BLaER1 (cell line): ENCODE measurements at regions not wholly inside any gene's neighbourhood (a gene's known extent, or its start where the extent isn't known, plus 50 kb on each side); places are given as distances from the start of the nearest gene placed in this dataset.

ENCODE experiments used
- H3K27ac ChIP-seq: shearing (Covaris generic); formaldehyde crosslinking; 2 replicates; pipeline ENCODE4 v1.8.1; 2022
- H3K27me3 ChIP-seq: shearing (Covaris generic); formaldehyde crosslinking; 2 replicates; pipeline ENCODE4 v1.8.1; 2022
- H3K36me3 ChIP-seq: shearing (Covaris generic); formaldehyde crosslinking; 2 replicates; pipeline ENCODE4 v1.8.1; 2022
- H3K4me1 ChIP-seq: shearing (Covaris generic); formaldehyde crosslinking; 2 replicates; pipeline ENCODE4 v1.8.1; 2022
- H3K4me2 ChIP-seq: shearing (Covaris generic); formaldehyde crosslinking; 2 replicates; pipeline ENCODE4 v1.8.1; 2022
- H3K4me3 ChIP-seq: shearing (Covaris generic); formaldehyde crosslinking; 2 replicates; pipeline ENCODE4 v1.8.1; 2022
- H3K9ac ChIP-seq: shearing (Covaris generic); formaldehyde crosslinking; 2 replicates; pipeline ENCODE4 v1.8.1; 2022
- H3K9me3 ChIP-seq: shearing (Covaris generic); formaldehyde crosslinking; 2 replicates; pipeline ENCODE4 v1.8.1; 2022
- H4K20me1 ChIP-seq: shearing (Covaris generic); formaldehyde crosslinking; 2 replicates; pipeline ENCODE4 v1.8.1; 2022
- Cebpa-rat ChIP-seq: shearing (Covaris generic); IDR thresholded peaks from 2 replicates; pipeline ENCODE4 v1.8.1; 2022

DNA sequence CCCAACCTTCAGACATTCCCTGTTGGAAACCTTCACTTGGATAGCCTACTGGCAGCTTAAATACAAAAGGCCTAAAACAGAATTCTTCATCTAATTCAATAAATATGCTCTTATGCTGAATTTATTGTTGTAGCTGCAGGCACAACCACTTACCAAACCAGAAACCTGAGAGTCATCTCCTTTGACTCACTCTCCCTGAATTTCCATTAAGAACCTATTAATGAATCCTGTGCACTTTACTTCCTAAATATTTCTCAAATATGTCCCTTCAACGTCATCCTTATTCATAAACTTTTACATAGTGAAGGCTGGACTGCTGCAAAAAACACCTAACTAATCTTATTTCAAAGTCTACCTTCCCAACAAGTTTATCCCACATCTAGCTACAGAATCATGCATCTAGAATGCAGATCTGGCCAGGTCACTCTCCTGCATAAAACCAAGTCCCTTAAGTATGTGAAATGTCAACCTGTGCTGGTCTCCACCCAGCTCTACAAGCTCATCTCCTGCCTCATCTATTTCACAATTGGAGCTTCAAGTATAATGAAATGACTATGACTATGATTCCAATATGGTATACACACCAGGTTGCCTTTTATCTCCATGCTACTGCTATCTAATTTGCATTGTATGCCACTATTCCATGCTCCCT, 354.2 kb downstream of the ZEB2 start:
- Histone ChIP-seq H3K9ac (no peak overlapping the region), H3K4me2 (no peak overlapping the region), H3K27ac (no peak overlapping the region), H3K4me1 (no peaks in the 10 kb centered on the region), H3K9me3 (no peaks in the 10 kb centered on the region), H3K27me3 (no peaks in the 10 kb centered on the region), H3K36me3 (no peaks in the 10 kb centered on the region), H3K4me3 (no peak overlapping the region), H4K20me1 (no peaks in the 10 kb centered on the region)
- TF ChIP-seq Cebpa-rat: no peak

DNA sequence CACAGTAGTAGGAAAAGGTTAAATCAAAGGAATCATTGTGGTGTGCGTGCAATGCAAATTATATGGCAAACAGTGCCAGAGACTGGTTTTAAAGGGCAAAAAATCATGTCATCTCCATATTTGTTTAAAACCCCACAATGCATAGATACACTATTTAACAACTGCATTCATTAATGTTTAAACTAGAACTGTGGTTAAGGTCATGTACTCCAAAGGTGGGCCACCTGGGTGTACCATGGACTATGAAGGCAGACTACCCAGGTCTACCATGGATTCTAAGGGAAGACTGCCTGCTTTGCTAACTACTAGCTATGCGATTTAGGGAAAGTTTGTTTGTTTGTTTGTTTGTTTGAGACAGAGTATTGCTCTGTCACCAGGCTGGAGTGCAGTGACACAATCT, 356.3 kb downstream of the ZEB2 start:
- Histone ChIP-seq H3K9me3 (no peaks in the 10 kb centered on the region), H3K4me3 (no peak overlapping the region), H3K27ac (no peak overlapping the region), H4K20me1 (no peaks in the 10 kb centered on the region), H3K27me3 (no peaks in the 10 kb centered on the region), H3K4me2 (no peak overlapping the region), H3K4me1 (no peaks in the 10 kb centered on the region), H3K9ac (no peak overlapping the region), H3K36me3 (no peaks in the 10 kb centered on the region)
- TF ChIP-seq Cebpa-rat: no peak

DNA sequence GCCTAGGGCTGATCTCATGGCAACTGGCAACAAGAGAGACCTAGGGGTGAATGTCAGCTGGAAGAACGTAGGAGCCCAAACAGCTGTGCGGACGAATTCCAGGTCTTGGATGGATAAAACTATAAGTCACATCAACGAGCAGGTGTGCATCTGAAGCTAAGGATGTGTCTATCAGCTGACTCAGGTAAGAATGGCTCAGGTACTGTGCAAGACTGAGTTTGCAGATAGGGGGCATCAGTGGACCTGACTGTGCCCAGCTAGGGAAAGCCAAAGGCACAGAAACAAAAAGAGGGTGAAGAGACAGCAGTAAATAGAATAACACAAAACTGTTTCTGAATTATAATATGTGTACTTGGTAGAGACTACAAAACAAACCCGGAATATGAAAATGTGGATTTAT, 357.3 kb downstream of the ZEB2 start:
- Histone ChIP-seq H3K9me3 (no peaks in the 10 kb centered on the region), H3K36me3 (no peaks in the 10 kb centered on the region), H3K27ac (no peak overlapping the region)

DNA sequence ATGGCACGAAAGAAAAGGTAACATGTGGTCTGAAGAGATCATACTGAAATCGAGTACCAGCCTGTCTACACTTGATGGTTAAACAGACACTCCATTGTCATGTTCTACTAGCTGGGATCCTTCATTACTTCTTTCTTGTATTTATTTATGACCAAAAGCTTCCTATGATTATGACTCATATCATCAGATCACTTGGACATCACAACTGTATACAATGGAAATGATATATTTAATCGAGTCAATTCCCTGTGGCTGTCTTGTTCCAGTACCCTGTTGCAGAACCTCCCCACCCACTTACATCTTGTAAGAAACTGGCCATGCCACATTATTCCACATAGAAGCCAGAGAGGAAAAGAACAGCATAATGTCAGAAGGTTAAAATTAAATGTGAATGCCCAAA, 358.9 kb downstream of the ZEB2 start:
- Histone ChIP-seq H3K27ac (no peak overlapping the region), H3K9me3 (no peaks in the 10 kb centered on the region), H3K4me3 (no peak overlapping the region), H3K36me3 (no peaks in the 10 kb centered on the region), H3K4me1 (no peaks in the 10 kb centered on the region), H3K4me2 (no peak overlapping the region), H4K20me1 (no peaks in the 10 kb centered on the region), H3K27me3 (no peaks in the 10 kb centered on the region), H3K9ac (no peak overlapping the region)
- no peak for TF ChIP-seq Cebpa-rat

More for the DNA sequence above, 357.3 kb downstream of the ZEB2 start:
- no peak overlapping the region for H3K4me3 ChIP-seq
- H3K4me2 ChIP-seq: no peak overlapping the region
- no peaks in the 10 kb centered on the region for H4K20me1 ChIP-seq
- no peaks in the 10 kb centered on the region for H3K27me3 ChIP-seq
- TF ChIP-seq Cebpa-rat: no peak
- H3K4me1 ChIP-seq: no peaks in the 10 kb centered on the region
- H3K9ac ChIP-seq: no peak overlapping the region

DNA sequence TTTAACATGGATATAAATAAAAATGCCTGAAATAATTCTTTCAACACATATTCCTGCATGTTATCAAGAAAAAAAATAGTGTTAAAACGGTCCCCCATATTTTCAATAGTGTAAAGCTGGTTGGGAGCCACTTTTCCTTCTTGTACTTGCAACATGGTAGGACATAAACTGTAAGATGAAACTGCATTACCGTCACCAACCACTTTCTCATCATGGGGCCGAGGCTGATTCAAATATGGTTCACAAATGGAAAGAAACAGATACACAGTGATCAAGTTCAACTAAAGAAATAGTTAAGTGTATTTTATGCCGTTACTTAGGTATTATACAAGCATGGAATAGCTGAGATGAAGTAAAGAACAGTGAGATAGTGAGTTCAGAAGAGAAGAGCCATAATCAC, 360.7 kb downstream of the ZEB2 start:
- H3K27me3 ChIP-seq: no peaks in the 10 kb centered on the region
- H3K9me3 ChIP-seq: no peaks in the 10 kb centered on the region
- H3K27ac ChIP-seq: no peak overlapping the region
- no peak overlapping the region for H3K9ac ChIP-seq
- H4K20me1 ChIP-seq: no peaks in the 10 kb centered on the region
- no peak overlapping the region for H3K4me3 ChIP-seq
- TF ChIP-seq Cebpa-rat: no peak
- H3K36me3 ChIP-seq: no peaks in the 10 kb centered on the region
- H3K4me1 ChIP-seq: no peaks in the 10 kb centered on the region
- H3K4me2 ChIP-seq: no peak overlapping the region

DNA sequence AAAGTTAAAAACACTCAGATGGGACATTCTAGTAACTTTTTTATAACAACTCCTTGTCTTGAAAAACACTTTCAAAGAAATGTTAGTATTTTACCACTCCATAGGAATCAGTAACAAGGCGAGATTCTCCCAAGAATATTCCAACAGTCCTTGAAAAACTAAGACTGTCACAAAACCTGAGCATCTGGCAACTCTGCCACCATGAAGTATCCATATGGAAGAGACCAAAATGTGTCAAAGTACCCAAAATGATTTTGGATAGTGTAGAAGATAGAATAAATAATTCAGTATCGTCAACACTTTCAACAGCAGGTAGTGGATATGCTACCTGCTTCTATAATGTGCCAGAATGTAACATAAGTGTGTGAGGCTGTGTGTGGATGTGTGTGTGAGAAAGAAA, 361.8 kb downstream of the ZEB2 start:
- Histone ChIP-seq H3K4me3 (no peak overlapping the region), H4K20me1 (no peaks in the 10 kb centered on the region), H3K9ac (no peak overlapping the region), H3K36me3 (no peaks in the 10 kb centered on the region), H3K4me1 (no peaks in the 10 kb centered on the region), H3K27ac (no peak overlapping the region), H3K9me3 (no peaks in the 10 kb centered on the region), H3K27me3 (no peaks in the 10 kb centered on the region), H3K4me2 (no peak overlapping the region)
- TF ChIP-seq Cebpa-rat: no peak

DNA sequence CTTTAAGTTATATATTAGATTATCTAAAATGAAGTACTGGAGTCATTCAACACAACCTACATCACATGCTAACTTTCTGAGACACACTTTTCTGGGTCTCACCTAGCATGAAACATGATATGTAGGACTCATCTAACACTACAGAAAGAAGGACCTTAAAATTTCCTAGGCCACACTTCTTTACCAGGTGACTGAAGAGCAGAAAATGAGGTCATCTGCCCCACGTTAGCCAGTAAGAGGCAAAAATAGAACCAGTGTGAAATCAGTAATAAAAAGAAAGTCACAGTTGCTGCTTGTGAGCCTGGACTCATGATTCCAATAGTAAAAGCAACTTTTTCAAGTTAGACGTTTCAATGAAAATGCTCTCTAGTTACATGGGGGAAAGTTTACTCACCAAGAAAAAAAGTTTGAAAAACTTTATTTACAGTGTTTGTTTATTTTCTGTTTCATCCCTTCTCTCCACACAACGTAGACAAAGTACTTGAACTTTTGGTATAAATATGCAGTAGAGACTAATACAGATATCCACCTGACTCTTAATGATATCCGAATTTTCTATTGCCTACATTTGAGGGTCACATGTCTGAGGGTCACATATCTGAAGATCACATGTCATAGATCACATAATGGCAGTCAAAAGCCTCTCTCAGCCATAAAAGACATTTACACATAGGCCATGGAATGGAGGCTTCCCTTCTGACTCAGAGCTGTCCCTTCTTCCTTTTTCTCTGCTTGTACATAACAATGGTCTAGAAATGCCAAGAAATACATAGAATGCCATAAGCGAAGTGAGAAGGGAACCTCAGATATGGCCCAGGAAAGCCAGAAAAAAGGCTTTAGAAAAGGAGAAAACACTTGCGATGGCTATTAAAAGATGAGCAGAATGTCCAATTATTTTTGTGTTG, 362.9 kb downstream of the ZEB2 start:
- H3K4me2 ChIP-seq: no peak overlapping the region
- H3K4me3 ChIP-seq: no peak overlapping the region
- H3K27ac ChIP-seq: no peak overlapping the region
- no peak for TF ChIP-seq Cebpa-rat
- H3K27me3 ChIP-seq: no peaks in the 10 kb centered on the region
- no peak overlapping the region for H3K9ac ChIP-seq
- no peaks in the 10 kb centered on the region for H3K4me1 ChIP-seq
- H4K20me1 ChIP-seq: no peaks in the 10 kb centered on the region
- no peaks in the 10 kb centered on the region for H3K9me3 ChIP-seq
- no peaks in the 10 kb centered on the region for H3K36me3 ChIP-seq

DNA sequence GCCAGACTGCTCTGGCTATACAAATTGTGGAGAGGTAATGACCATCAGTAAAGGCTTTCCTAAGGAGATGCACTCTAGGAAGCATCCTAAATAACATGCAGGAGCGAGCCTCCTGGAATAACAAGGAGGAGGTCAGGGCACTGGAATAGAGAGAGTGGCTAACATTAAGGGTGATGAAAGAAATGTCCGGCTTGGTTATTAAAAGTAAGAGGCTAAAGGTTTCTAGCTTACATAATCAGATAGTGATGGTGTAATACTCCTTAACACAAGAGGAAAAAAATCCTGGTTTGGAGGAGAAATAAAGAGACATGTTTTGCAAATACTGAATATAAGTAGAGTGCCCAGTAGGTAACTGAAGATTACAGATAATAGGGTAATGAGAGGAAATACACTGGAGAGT, 365.7 kb downstream of the ZEB2 start:
- H3K27me3 ChIP-seq: no peaks in the 10 kb centered on the region
- H3K4me2 ChIP-seq: no peak overlapping the region
- H3K9ac ChIP-seq: no peak overlapping the region
- H3K36me3 ChIP-seq: no peaks in the 10 kb centered on the region
- H3K4me3 ChIP-seq: no peak overlapping the region
- H3K9me3 ChIP-seq: no peaks in the 10 kb centered on the region
- no peak for TF ChIP-seq Cebpa-rat
- no peaks in the 10 kb centered on the region for H3K4me1 ChIP-seq
- H3K27ac ChIP-seq: no peak overlapping the region
- H4K20me1 ChIP-seq: no peaks in the 10 kb centered on the region

DNA sequence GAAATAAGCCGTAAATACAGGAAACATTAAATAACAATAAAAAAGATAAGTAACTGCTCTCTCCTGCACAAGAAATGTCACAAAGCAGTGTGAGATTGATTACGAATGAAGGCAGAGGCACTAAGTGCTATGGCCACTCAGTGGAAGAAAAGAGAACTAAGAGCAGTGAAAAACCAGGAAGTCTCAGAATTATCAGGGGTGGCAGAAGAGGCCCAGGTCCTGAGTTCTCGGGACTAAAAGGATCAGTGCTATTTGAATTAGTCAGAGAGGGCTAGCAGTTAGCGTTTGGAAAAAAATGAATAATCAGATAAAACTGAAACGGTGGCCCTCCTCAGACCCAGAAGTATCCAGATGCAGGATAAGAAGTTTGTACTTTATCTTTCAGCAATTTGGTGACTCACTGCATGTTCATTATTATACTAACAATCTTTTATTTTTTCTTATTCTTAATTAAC, 367.1 kb downstream of the ZEB2 start:
- H3K4me1 ChIP-seq: no peaks in the 10 kb centered on the region
- H3K27me3 ChIP-seq: no peaks in the 10 kb centered on the region
- no peak overlapping the region for H3K4me3 ChIP-seq
- no peak for TF ChIP-seq Cebpa-rat
- H3K36me3 ChIP-seq: no peaks in the 10 kb centered on the region
- H3K27ac ChIP-seq: no peak overlapping the region
- H4K20me1 ChIP-seq: no peaks in the 10 kb centered on the region
- H3K9ac ChIP-seq: no peak overlapping the region
- no peaks in the 10 kb centered on the region for H3K9me3 ChIP-seq
- no peak overlapping the region for H3K4me2 ChIP-seq

DNA sequence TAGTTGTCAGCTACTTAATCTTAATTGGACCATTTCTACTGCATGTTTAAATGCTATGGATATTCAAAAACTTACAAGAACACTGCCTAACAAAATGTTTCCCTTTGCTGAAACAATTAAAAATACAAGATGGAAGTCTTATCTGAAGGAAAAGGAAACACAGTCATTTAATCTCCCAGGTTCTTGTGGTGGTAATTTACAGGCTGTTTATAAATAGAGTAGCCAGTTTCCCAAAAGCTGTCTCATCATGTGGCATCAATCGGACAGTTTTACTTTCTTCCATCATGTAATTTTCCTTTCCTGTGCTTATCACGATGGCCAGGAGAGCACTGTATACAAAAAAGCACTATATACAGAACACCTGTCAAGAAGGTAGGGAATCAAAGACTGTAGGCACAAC, 368.1 kb downstream of the ZEB2 start:
- Histone ChIP-seq H3K4me1 (no peaks in the 10 kb centered on the region), H3K4me2 (no peak overlapping the region), H3K9me3 (no peaks in the 10 kb centered on the region), H3K27me3 (no peaks in the 10 kb centered on the region), H4K20me1 (no peaks in the 10 kb centered on the region), H3K9ac (no peak overlapping the region), H3K4me3 (no peak overlapping the region), H3K27ac (no peak overlapping the region), H3K36me3 (no peaks in the 10 kb centered on the region)
- TF ChIP-seq Cebpa-rat: no peak
